ENCODE measurements at regions not wholly inside any gene's neighbourhood (a gene's known extent, or its start where the extent isn't known, plus 50 kb on each side); places are given as distances from the start of the nearest gene placed in this dataset.
A peak's percentile ranks its signal among the peaks of the same experiment; 100 is the strongest.

DNA sequence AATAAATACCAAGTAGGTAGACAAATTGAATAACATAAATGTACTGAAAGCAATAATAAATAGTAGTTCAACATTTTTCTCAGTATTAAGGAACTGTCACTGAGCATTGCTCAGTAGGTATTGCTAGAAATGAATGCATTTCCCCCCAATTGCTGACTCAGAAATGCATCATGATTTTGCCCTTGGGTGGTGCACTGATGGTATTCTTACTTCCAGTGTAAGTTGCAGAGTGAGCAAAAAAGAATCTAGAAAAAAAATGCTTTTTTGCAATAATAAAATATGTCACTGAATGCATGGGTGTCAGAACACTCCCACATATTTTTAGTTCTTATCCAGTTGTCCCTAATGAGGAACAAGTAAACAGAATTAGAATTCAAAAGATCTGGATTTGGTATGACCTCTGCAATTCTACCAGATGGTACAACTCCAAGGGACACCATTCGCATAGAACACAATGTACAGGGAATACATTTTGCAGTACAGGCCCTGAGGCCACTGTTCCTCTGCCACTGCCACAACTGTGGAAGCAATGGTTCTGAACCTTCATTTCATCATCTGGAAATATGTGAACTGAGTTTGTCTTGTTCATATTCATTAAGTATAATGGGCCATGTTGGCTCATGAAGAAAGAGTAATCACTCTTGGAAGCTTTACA lies 78.0 kb downstream of the ATP6V1G3 start:
- ChIA-PET POLR2A (no interaction called here), CTCF (ENCODE audit: low intra/inter-chr PET ratio) (interaction anchor here (0.6 kb wide), 1 partner anchor 9 kb away, joined by 3 read pairs; no protein-coding TSS in a partner anchor)
- BruUV-seq (replicated peaks) = no TSS peak
- DNase-seq (ENCODE audit: extremely low read depth in 1 of 4, low spot score in 3 of 4) = no peak
- FAIRE-seq = no peak
- no peak for ATAC-seq
- Histone ChIP-seq H3K9me3 (replicated peaks; ENCODE audit: control insufficient read depth, insufficient read depth, low read depth, low read length) (no peaks in the 10 kb centered on the region), H3K4me3 (no peak overlapping the region), H3K27me3 (ENCODE audit: control insufficient read depth in 2 of 2, insufficient read depth in 2 of 2, low read length in 2 of 2) (no peaks in the 10 kb centered on the region), H3K4me2 (ENCODE audit: insufficient read depth, low read length) (no peak overlapping the region), H3K79me2 (ENCODE audit: control insufficient read depth, insufficient read depth, low read length) (no peaks in the 10 kb centered on the region), H4K20me1 (replicated peaks; ENCODE audit: control insufficient read depth, insufficient read depth, low read length) (no peaks in the 10 kb centered on the region), H3K4me1 (replicated peaks in 1 of 2; ENCODE audit: control insufficient read depth in 2 of 2, insufficient read depth in 2 of 2, low read length in 2 of 2) (no peaks in the 10 kb centered on the region), H3K27ac (ENCODE audit: extremely low read depth, low read depth, low read length) (no peak overlapping the region), H3K36me3 (ENCODE audit: control insufficient read depth, insufficient read depth, low read length) (no peaks in the 10 kb centered on the region), H2AFZ (ENCODE audit: low read depth, low read length) (no peak overlapping the region), H3K9ac (ENCODE audit: insufficient read depth in 1 of 2, low read depth in 2 of 2, low read length in 2 of 2) (no peak overlapping the region), H3K9me1 (ENCODE audit: control insufficient read depth, insufficient read depth, low read length) (no peaks in the 10 kb centered on the region)
- in situ Hi-C loops (cut with MboI) = no loop called here
- intact Hi-C loops (cut with micrococcal nuclease) = no loop called here
- no peak for TF ChIP-seq KLF13 (tag; IDR thresholded peaks at IDR 0.05; ENCODE audit: borderline replicate concordance, low read depth)
- TF ChIP-seq, protein P1, sequence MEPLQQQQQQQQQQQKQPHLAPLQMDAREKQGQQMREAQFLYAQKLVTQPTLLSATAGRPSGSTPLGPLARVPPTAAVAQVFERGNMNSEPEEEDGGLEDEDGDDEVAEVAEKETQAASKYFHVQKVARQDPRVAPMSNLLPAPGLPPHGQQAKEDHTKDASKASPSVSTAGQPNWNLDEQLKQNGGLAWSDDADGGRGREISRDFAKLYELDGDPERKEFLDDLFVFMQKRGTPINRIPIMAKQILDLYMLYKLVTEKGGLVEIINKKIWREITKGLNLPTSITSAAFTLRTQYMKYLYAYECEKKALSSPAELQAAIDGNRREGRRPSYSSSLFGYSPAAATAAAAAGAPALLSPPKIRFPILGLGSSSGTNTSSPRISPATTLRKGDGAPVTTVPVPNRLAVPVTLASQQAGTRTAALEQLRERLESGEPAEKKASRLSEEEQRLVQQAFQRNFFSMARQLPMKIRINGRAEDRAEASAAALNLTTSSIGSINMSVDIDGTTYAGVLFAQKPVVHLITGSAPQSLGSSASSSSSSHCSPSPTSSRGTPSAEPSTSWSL (CRISPR knock-in tag; IDR thresholded peaks at IDR 0.05; ENCODE audit: borderline replicate concordance) = no peak
- TF ChIP-seq, protein P2, sequence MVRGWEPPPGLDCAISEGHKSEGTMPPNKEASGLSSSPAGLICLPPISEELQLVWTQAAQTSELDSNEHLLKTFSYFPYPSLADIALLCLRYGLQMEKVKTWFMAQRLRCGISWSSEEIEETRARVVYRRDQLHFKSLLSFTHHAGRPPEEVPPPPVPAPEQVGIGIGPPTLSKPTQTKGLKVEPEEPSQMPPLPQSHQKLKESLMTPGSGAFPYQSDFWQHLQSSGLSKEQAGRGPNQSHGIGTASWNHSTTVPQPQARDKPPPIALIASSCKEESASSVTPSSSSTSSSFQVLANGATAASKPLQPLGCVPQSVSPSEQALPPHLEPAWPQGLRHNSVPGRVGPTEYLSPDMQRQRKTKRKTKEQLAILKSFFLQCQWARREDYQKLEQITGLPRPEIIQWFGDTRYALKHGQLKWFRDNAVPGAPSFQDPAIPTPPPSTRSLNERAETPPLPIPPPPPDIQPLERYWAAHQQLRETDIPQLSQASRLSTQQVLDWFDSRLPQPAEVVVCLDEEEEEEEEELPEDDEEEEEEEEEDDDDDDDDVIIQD (CRISPR knock-in tag; IDR thresholded peaks at IDR 0.05) = no peak
- no peak for TF ChIP-seq SMAD2 (IDR thresholded peaks at IDR 0.05; ENCODE audit: low read depth, low read length)
- no peak for TF ChIP-seq SMARCB1 (IDR thresholded peaks at IDR 0.05; ENCODE audit: insufficient read length, low read depth)
- 0 out of 2 replicates have a peak, but pooled peaks have one; percentile 7 for TF ChIP-seq C11orf30 (IDR thresholded peaks at IDR 0.05; ENCODE audit: low read depth)
- no peak for TF ChIP-seq ZNF57 (CRISPR knock-in tag; IDR thresholded peaks at IDR 0.05)
- WGBS (ENCODE audit: insufficient coverage, low coverage, missing lambda C conversion rate) = 33% methylated on average over 1 of the region's 1 CpG
